VCaP (cell line): ENCODE measurements at regions not wholly inside any gene's neighbourhood (a gene's known extent, or its start where the extent isn't known, plus 50 kb on each side); places are given as distances from the start of the nearest gene placed in this dataset.

Experiments
- H3K27ac ChIP-seq: fragments of 450-650 bp; 2 replicates; pipeline ENCODE4 v1.5.1; 2017
- CTCF ChIP-seq: fragments of 450-650 bp; conservative IDR thresholded peaks from 2 replicates; pipeline ENCODE4 v1.5.1; 2017; ENCODE audit warnings: mild to moderate bottlenecking, moderate library complexity

GRCh38 chr5:6321078-6321477 is 57.3 kb downstream of the MED10 start:
- H3K27ac ChIP-seq: no peak overlapping the region
- no peak for TF ChIP-seq CTCF

- H3K27ac ChIP-seq: no peak overlapping the region
- TF ChIP-seq CTCF: no peak
These were observed 59.2 kb downstream of the MED10 start for GRCh38 chr5:6319116-6319515.

- no peak for TF ChIP-seq CTCF
- no peak overlapping the region for H3K27ac ChIP-seq
These were observed 61.1 kb downstream of the MED10 start for GRCh38 chr5:6317116-6317798.

- H3K27ac ChIP-seq: no peak overlapping the region
- TF ChIP-seq CTCF: no peak
These were observed 62.8 kb downstream of the MED10 start for GRCh38 chr5:6315580-6315979.

- no peak overlapping the region; the same call in 1 of the 2 replicates for H3K27ac ChIP-seq
- no peak for TF ChIP-seq CTCF
These were observed 66.5 kb downstream of the MED10 start for GRCh38 chr5:6311568-6312501.

GRCh38 chr5:6309949-6310348 is 68.4 kb downstream of the MED10 start:
- TF ChIP-seq CTCF: no peak
- H3K27ac ChIP-seq: no peak overlapping the region

GRCh38 chr5:6308683-6309082 is 69.7 kb downstream of the MED10 start:
- TF ChIP-seq CTCF: no peak
- H3K27ac ChIP-seq: no peak overlapping the region
